Amygdala (tissue), 56 donors: ENCODE measurements at regions not wholly inside any gene's neighbourhood (a gene's known extent, or its start where the extent isn't known, plus 50 kb on each side); places are given as distances from the start of the nearest gene placed in this dataset.

ENCODE experiments used
- DNase-seq, 56 donors: peaks; one replicate each; lab custom pipeline; 2025; lab: John Stamatoyannopoulos, UW

- no peak for DNase-seq
Observed at GRCh38 chr1:112040891-112041740, 51.6 kb upstream of the KCND3 start.

- DNase-seq, result no peak
Observed at GRCh38 chr1:112043901-112044300, 54.4 kb upstream of the KCND3 start.

GRCh38 chr1:112044745-112045144, 55.3 kb upstream of the KCND3 start:
- DNase-seq, result no peak

- DNase-seq, result no peak
Observed at GRCh38 chr1:112046630-112047029, 57.2 kb upstream of the KCND3 start.

- DNase-seq, result no peak
Observed at GRCh38 chr1:112048421-112048820, 59.0 kb upstream of the KCND3 start.

GRCh38 chr1:112054510-112054909, 65.0 kb upstream of the KCND3 start:
- DNase-seq, result no peak

- no peak for DNase-seq
Observed at GRCh38 chr1:112056354-112056753, 66.9 kb upstream of the KCND3 start.

- DNase-seq, result no peak
Observed at GRCh38 chr1:112057736-112058135, 68.3 kb upstream of the KCND3 start.

- no peak for DNase-seq
Observed at GRCh38 chr1:112058815-112059450, 69.5 kb upstream of the KCND3 start.

- DNase-seq, result no peak
Observed at GRCh38 chr1:112059679-112060078, 70.2 kb upstream of the KCND3 start.

GRCh38 chr1:112060261-112060660, 70.8 kb upstream of the KCND3 start:
- DNase-seq, result no peak

- no peak for DNase-seq
Observed at GRCh38 chr1:112061056-112061455, 71.6 kb upstream of the KCND3 start.

GRCh38 chr1:112061901-112062320, 72.4 kb upstream of the KCND3 start:
- DNase-seq, result no peak

- DNase-seq, result no peak
Observed at GRCh38 chr1:112063781-112064728, 74.6 kb upstream of the KCND3 start.

GRCh38 chr1:112067989-112068388, 78.5 kb upstream of the KCND3 start:
- no peak for DNase-seq

GRCh38 chr1:112070677-112071076, 81.2 kb upstream of the KCND3 start:
- DNase-seq, result no peak

- no peak for DNase-seq
Observed at GRCh38 chr1:112074711-112075110, 85.2 kb upstream of the KCND3 start.

- DNase-seq, result no peak
Observed at GRCh38 chr1:112075566-112075965, 86.1 kb upstream of the KCND3 start.

GRCh38 chr1:112079446-112079845, 90.0 kb upstream of the KCND3 start:
- DNase-seq, result no peak

- no peak for DNase-seq
Observed at GRCh38 chr1:112083487-112083886, 94.0 kb upstream of the KCND3 start.
